Endothelial cell of umbilical vein (primary cell): ENCODE measurements at regions not wholly inside any gene's neighbourhood (a gene's known extent, or its start where the extent isn't known, plus 50 kb on each side); places are given as distances from the start of the nearest gene placed in this dataset.

ENCODE experiments used
- EZH2 ChIP-seq: IDR thresholded peaks from 2 replicates; pipeline ENCODE4 v1.6.1; 2012; ENCODE audit warnings: borderline replicate concordance, low read depth, mild to moderate bottlenecking, moderate library complexity, low read length, inconsistent platforms; ENCODE audit not compliant: severe bottlenecking
- JUN ChIP-seq: IDR thresholded peaks from 2 replicates; pipeline ENCODE4 v1.6.1; 2011; ENCODE audit warnings: borderline replicate concordance, low read depth; ENCODE audit not compliant: insufficient read length, insufficient read depth
- POLR2A ChIP-seq: IDR thresholded peaks from 2 replicates; pipeline ENCODE4 v1.6.1; 2012; ENCODE audit warnings: low read depth, mild to moderate bottlenecking, control low read depth, low read length
- POLR2AphosphoS5 ChIP-seq: IDR thresholded peaks from 2 replicates; pipeline ENCODE4 v1.6.1; 2012; ENCODE audit warnings: low read depth, mild to moderate bottlenecking, control low read depth, low read length, moderate library complexity; ENCODE audit not compliant: insufficient read depth
- TF ChIP-seq, protein P1 (sequence below), 2 donors: IDR thresholded peaks; 1 replicate in 1 of 2; 2 replicates in 1 of 2; pipeline ENCODE4 v1.5.1; 2011; ENCODE audit warnings: low read length in 2 of 2, mild to moderate bottlenecking in 2 of 2, moderate library complexity in 2 of 2, control low read depth in 1 of 2, inconsistent platforms in 1 of 2, low read depth in 1 of 2; ENCODE audit not compliant: insufficient read depth in 1 of 2; ENCODE audit errors: extremely low read depth in 1 of 2

DNA sequence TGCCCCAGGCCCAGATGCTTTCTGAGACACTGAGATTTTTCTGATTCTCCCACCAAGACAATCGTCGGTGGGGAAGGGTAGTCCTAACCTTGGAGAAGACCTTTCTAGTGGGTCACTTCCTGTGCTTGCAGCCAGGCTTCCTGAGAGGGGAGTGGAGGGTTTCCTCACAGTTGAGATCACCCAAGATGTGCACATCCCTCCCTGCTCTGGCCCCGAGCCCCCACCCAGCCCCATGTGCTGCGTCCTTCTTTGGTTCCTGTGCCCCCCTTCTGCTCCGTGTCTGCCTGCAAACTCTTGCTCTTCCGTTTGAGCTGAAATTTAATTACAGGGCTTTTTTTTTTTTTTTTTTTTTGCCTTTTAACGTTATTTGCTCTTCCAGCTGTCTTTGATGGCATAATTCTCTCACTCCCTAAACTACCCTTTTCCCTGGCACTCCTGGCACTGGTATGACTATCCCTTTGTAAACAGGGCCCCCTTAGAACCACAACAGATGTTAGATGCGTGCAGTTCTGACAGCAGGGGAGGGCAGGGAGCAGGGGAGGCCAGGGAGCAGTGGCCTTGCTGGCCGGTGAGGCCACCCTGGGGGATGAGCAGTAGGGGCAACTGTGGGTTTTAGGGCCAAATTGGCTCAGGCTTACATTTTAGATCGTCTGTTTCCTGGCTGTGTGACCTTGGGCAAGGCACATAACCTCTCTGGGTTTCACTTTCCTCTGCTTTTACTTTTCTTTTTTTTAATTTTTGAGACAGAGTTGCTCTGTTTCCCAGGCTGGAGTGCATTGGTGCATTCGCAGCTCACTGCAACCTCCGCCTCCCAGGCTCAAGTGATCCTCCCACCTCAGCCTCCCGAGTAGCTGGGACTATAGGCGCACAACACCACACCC, 144.5 kb downstream of the PHETA1 start:
- TF ChIP-seq, protein P1, sequence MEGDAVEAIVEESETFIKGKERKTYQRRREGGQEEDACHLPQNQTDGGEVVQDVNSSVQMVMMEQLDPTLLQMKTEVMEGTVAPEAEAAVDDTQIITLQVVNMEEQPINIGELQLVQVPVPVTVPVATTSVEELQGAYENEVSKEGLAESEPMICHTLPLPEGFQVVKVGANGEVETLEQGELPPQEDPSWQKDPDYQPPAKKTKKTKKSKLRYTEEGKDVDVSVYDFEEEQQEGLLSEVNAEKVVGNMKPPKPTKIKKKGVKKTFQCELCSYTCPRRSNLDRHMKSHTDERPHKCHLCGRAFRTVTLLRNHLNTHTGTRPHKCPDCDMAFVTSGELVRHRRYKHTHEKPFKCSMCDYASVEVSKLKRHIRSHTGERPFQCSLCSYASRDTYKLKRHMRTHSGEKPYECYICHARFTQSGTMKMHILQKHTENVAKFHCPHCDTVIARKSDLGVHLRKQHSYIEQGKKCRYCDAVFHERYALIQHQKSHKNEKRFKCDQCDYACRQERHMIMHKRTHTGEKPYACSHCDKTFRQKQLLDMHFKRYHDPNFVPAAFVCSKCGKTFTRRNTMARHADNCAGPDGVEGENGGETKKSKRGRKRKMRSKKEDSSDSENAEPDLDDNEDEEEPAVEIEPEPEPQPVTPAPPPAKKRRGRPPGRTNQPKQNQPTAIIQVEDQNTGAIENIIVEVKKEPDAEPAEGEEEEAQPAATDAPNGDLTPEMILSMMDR (IDR thresholded peaks at IDR 0.05; ENCODE audit: extremely low read depth in 1 of 2, insufficient read depth in 1 of 2, low read depth in 1 of 2, low read length in 2 of 2) = no peak
- no peak for TF ChIP-seq POLR2A
- no peak for TF ChIP-seq EZH2
- TF ChIP-seq POLR2AphosphoS5 = no peak
- TF ChIP-seq JUN = no peak
